GM12878 (cell line): ENCODE measurements at regions not wholly inside any gene's neighbourhood (a gene's known extent, or its start where the extent isn't known, plus 50 kb on each side); places are given as distances from the start of the nearest gene placed in this dataset.

ENCODE experiments used
- ATAC-seq: fragments of 200-7000 bp; cut with Tn5 transposase; 3 replicates; pipeline ENCODE4 v1.9.1; 2020; ENCODE audit warnings: mild to moderate bottlenecking, moderate library complexity
- BruUV-seq: library from RNA; stranded (reverse); fragments of 400-500 nt; replicated peaks from 2 replicates; lab custom pipeline; 2021; lab: Mats Ljungman, UMichigan
- CTCF ChIA-PET: fragments of 300-600 bp; sonication (Branson Sonifier 250); formaldehyde crosslinking; extraction: SDS; loops from one replicate; lab custom pipeline; 2021; ENCODE audit warnings: inconsistent platforms; lab: Yijun Ruan, JAX
- POLR2A ChIA-PET: fragments of 350-600 bp; formaldehyde crosslinking; extraction: SDS; loops from one replicate; lab custom pipeline; 2021; ENCODE audit warnings: inconsistent platforms; lab: Charles Lee
- RAD21 ChIA-PET: fragments of 300-600 bp; sonication (Branson Sonifier 250); formaldehyde crosslinking; loops from one replicate; lab custom pipeline; 2023; ENCODE audit warnings: antibody characterized with exemption; ENCODE audit not compliant: unreplicated experiment; lab: Charles Lee
- SMC1A ChIA-PET: fragments of 300-600 bp; sonication (Branson Sonifier 250); formaldehyde crosslinking; loops from one replicate; lab custom pipeline; 2023; ENCODE audit not compliant: unreplicated experiment, uncharacterized antibody; lab: Charles Lee
- DNase-seq: peaks from one replicate; pipeline ENCODE4 v3.0.0-alpha.2; 2011; ENCODE audit warnings: low read depth, low spot score
- FAIRE-seq: peaks from 3 replicates; lab custom pipeline; 2011; peaks lifted over from hg19 to GRCh38; lab: Jason Lieb, UNC
- H2AFZ ChIP-seq: 2 replicates; pipeline ENCODE4 v1.6.0; 2011; ENCODE audit warnings: low read depth, low read length, control low read depth; ENCODE audit not compliant: control insufficient read depth
- H3K27ac ChIP-seq: 2 replicates; pipeline ENCODE4 v1.5.1; 2011; ENCODE audit warnings: control low read depth; ENCODE audit not compliant: control insufficient read depth, insufficient read depth
- H3K27me3 ChIP-seq, 2 experiments: replicated peaks in 1 of 2; 2 replicates each; pipeline versions ENCODE4 v1.6.0 to v1.6.1; 2011; ENCODE audit warnings: low read length in 1 of 2; ENCODE audit not compliant: control insufficient read depth in 2 of 2, insufficient read depth in 2 of 2
- H3K36me3 ChIP-seq, 2 experiments: 2 replicates each; pipeline ENCODE4 v1.5.1; 2011; ENCODE audit warnings: low read length in 1 of 2; ENCODE audit not compliant: control insufficient read depth in 2 of 2, insufficient read depth in 2 of 2
- H3K4me1 ChIP-seq: 2 replicates; pipeline ENCODE4 v1.6.1; 2011; ENCODE audit warnings: mild to moderate bottlenecking, low read length, moderate library complexity, mixed read lengths; ENCODE audit not compliant: control insufficient read depth, insufficient read depth
- H3K4me2 ChIP-seq: 2 replicates; pipeline ENCODE4 v1.6.0; 2011; ENCODE audit warnings: control low read depth; ENCODE audit not compliant: control insufficient read depth, insufficient read depth
- H3K4me3 ChIP-seq: fragments of 200-600 bp; sonication (generic); 2 replicates; pipeline ENCODE4 v1.5.1; 2016
- H3K79me2 ChIP-seq: 2 replicates; pipeline ENCODE4 v1.6.0; 2011; ENCODE audit warnings: low read length; ENCODE audit not compliant: control insufficient read depth, insufficient read depth
- H3K9ac ChIP-seq: 2 replicates; pipeline ENCODE4 v1.8.0; 2011; ENCODE audit warnings: low read length, control low read depth, mixed read lengths; ENCODE audit not compliant: control insufficient read depth, insufficient read depth
- H3K9me3 ChIP-seq: replicated peaks from 3 replicates; pipeline ENCODE4 v1.5.1; 2011; ENCODE audit warnings: mild to moderate bottlenecking, low read length; ENCODE audit not compliant: control insufficient read depth, insufficient read depth
- H4K20me1 ChIP-seq: 2 replicates; pipeline ENCODE4 v1.6.0; 2011; ENCODE audit not compliant: control insufficient read depth, insufficient read depth
- ASH2L ChIP-seq: fragments of 300-600, 200-600 bp; sonication (generic); IDR thresholded peaks from 2 replicates; pipeline ENCODE4 v1.6.1; 2017; ENCODE audit warnings: low read depth, mild to moderate bottlenecking, borderline replicate concordance
- ATF7 ChIP-seq: fragments of 450-650 bp; IDR thresholded peaks from 2 replicates; pipeline ENCODE4 v1.6.1; 2016; ENCODE audit warnings: low read depth, mild to moderate bottlenecking
- CBX3 ChIP-seq: fragments of 200-600 bp; sonication (generic); IDR thresholded peaks from 2 replicates; pipeline ENCODE4 v1.6.1; 2016; ENCODE audit warnings: low read depth, borderline replicate concordance
- ESRRA ChIP-seq: IDR thresholded peaks from 2 replicates; pipeline ENCODE4 v1.6.1; 2012; ENCODE audit warnings: mild to moderate bottlenecking, low read length, improper control_type of control experiment
- EZH2 ChIP-seq: IDR thresholded peaks from 2 replicates; pipeline ENCODE4 v1.6.1; 2012; ENCODE audit warnings: low read depth, mild to moderate bottlenecking, control low read depth, inconsistent platforms, low read length, borderline replicate concordance; ENCODE audit not compliant: control insufficient read depth
- NBN ChIP-seq: fragments of 450-650 bp; IDR thresholded peaks from 2 replicates; pipeline ENCODE4 v1.6.1; 2016
- PML ChIP-seq: IDR thresholded peaks from 2 replicates; pipeline ENCODE4 v1.6.1; 2012; ENCODE audit warnings: low read length, inconsistent platforms
- RAD21 ChIP-seq: IDR thresholded peaks from 2 replicates; pipeline ENCODE4 v1.6.1; 2011; ENCODE audit warnings: mild to moderate bottlenecking, low read depth, low read length, moderate library complexity; ENCODE audit not compliant: insufficient read depth
- STAT1 ChIP-seq: fragments of 450-650 bp; conservative IDR thresholded peaks from 2 replicates; pipeline ENCODE4 v1.6.1; 2014; ENCODE audit warnings: antibody characterized with exemption, mild to moderate bottlenecking
- USF2 ChIP-seq: IDR thresholded peaks from 2 replicates; pipeline ENCODE4 v1.6.1; 2011; ENCODE audit warnings: low read depth, low read length, improper control_type of control experiment, borderline replicate concordance
- WRNIP1 ChIP-seq: IDR thresholded peaks from 2 replicates; pipeline ENCODE4 v1.6.1; 2011; ENCODE audit warnings: low read depth, low read length, improper control_type of control experiment, borderline replicate concordance
- WGBS: methylation state at CpG from one replicate; pipeline ENCODE4 v1.1.6; 2016; ENCODE audit warnings: low lambda C conversion rate; ENCODE audit not compliant: insufficient replicate concordance, insufficient coverage; ENCODE audit errors: missing lambda C conversion rate; 5-methylcytosine and 5-hydroxymethylcytosine counted together
- in situ Hi-C: fragments of 300-500 bp; cut with MboI; formaldehyde crosslinking; loops from 9 replicates; pipeline ENCODE4 v1.14.3; 2018; ENCODE audit warnings: mixed read lengths
- intact Hi-C: fragments of 100-400 bp; cut with micrococcal nuclease; formaldehyde crosslinking; loops from one replicate; pipeline ENCODE4 v1.14.2; 2022; ENCODE audit not compliant: unreplicated experiment

GRCh38 chr1:187646536-187647107 lies 817.9 kb downstream of the PLA2G4A start:
- no peaks in the 10 kb centered on the region for H3K79me2 ChIP-seq
- no TSS peak for BruUV-seq
- no peaks in the 10 kb centered on the region for H3K9me3 ChIP-seq
- ATAC-seq, result no peak
- H2AFZ ChIP-seq, result no peak overlapping the region
- no peaks in the 10 kb centered on the region for H3K36me3 ChIP-seq
- ChIA-PET POLR2A (no interaction called here), SMC1A (interaction anchor here (1.5 kb wide), 1 partner anchor 10 kb away, joined by 3 read pairs; no protein-coding TSS in a partner anchor), RAD21 (no interaction called here), CTCF (no interaction called here)
- in situ Hi-C loops (no loop called here), intact Hi-C loops (no loop called here)
- no peak overlapping the region for H3K27ac ChIP-seq
- H3K4me3 ChIP-seq, result no peak overlapping the region
- no peaks in the 10 kb centered on the region for H4K20me1 ChIP-seq
- H3K4me2 ChIP-seq, result no peak overlapping the region
- H3K4me1 ChIP-seq, result no peaks in the 10 kb centered on the region
- no peak overlapping the region for H3K9ac ChIP-seq
- no peak for DNase-seq
- no peaks in the 10 kb centered on the region for H3K27me3 ChIP-seq
- no peak for FAIRE-seq
- 52% methylated on average over 4 of the region's 4 CpGs for whole genome bisulfite sequencing
- TF ChIP-seq USF2, result no peak
- 0 out of 2 replicates have a peak, but pooled peaks have one; percentile 19 for TF ChIP-seq ATF7

- H3K4me2 ChIP-seq, result no peak overlapping the region
- no peak for DNase-seq
- no TSS peak for BruUV-seq
- TF ChIP-seq RAD21 (no peak), WRNIP1 (no peak), EZH2 (no peak), PML (no peak), ESRRA (no peak), CBX3 (no peak), STAT1 (no peak), ASH2L (no peak), NBN (no peak)
- SMC1A ChIA-PET, result no interaction called here
- no peaks in the 10 kb centered on the region for H3K79me2 ChIP-seq
- no peak overlapping the region for H3K9ac ChIP-seq
- H2AFZ ChIP-seq, result no peak overlapping the region
- FAIRE-seq, result no peak
- H3K27ac ChIP-seq, result no peak overlapping the region
- RAD21 ChIA-PET, result no interaction called here
- POLR2A ChIA-PET, result no interaction called here
- in situ Hi-C loops, result no loop called here
- no peaks in the 10 kb centered on the region for H4K20me1 ChIP-seq
- 11% methylated on average over 2 of the region's 2 CpGs for WGBS
- intact Hi-C loops, result no loop called here
- H3K36me3 ChIP-seq, result no peaks in the 10 kb centered on the region
- H3K27me3 ChIP-seq, result no peaks in the 10 kb centered on the region
- H3K4me1 ChIP-seq, result no peaks in the 10 kb centered on the region
- H3K9me3 ChIP-seq, result no peaks in the 10 kb centered on the region
- no peak for ATAC-seq
- CTCF ChIA-PET, result no interaction called here
- no peak overlapping the region for H3K4me3 ChIP-seq
Observed at GRCh38 chr1:187648091-187648490, 819.3 kb downstream of the PLA2G4A start.
